GM10248 (cell line): ENCODE measurements at regions not wholly inside any gene's neighbourhood (a gene's known extent, or its start where the extent isn't known, plus 50 kb on each side); places are given as distances from the start of the nearest gene placed in this dataset.

Source experiments
- CTCF ChIA-PET: fragments of 300-600 bp; sonication (Branson Sonifier 250); formaldehyde crosslinking; extraction: SDS; loops from one replicate; lab custom pipeline; 2021; ENCODE audit warnings: antibody characterized with exemption; lab: Yijun Ruan, JAX
- POLR2A ChIA-PET: fragments of 350-650 bp; sonication (Branson Sonifier 250); formaldehyde crosslinking; extraction: SDS; loops from one replicate; lab custom pipeline; 2020; ENCODE audit warnings: antibody characterized with exemption; lab: Yijun Ruan, JAX
- DNase-seq: peaks from one replicate; pipeline ENCODE4 v3.0.0; 2012; ENCODE audit errors: extremely low spot score
- CTCF ChIP-seq: IDR thresholded peaks from 2 replicates; pipeline ENCODE4 v1.5.1; 2012; ENCODE audit warnings: mild to moderate bottlenecking, low read depth; ENCODE audit errors: extremely low read depth, missing control alignments, control extremely low read depth

DNA sequence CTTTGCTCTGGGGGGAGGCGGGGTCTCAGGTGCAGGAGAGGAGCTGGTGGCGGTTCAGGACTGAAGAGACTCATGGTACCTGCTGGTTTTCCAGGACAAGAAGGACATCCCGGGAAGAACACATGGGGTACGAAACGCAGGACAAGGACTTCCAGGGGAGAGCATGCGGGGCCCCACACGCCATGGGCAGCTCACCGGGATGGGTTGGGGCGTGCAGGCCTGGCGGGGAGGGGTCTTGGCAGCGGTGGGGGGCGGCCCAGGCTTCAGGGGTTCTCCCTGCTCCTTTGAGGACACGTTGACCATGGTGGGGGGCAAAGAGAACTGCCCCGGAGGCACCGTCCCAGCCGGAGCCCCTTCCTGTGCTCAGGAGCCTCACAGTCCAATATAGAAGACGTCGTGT is 673.2 kb downstream of the BRD1 start:
- TF ChIP-seq CTCF: no peak
- ChIA-PET CTCF (no interaction called here), POLR2A (no interaction called here)
- no peak for DNase-seq

DNA sequence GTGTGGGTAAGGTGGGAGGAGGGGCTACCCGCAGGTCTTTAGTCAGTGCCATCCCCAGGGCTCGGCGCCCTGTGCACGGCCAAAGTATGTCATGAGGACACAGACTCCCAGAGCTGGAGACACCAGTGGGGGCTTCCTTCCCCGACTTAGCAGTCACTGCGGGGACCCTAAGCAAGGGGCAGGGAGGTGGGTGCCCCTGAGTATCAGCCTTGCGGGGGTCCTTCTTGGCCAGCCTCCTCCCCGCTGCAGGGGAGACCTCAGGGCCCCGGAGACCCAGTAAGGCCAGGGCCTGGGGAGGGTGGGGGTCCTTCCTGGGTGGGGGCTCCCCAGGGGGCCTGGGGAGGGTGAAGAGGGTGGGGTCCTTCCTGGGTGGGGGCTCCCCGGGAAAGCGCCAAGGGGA is 673.8 kb downstream of the BRD1 start:
- DNase-seq: no peak
- no peak for TF ChIP-seq CTCF
- ChIA-PET CTCF (no interaction called here), POLR2A (no interaction called here)

- POLR2A ChIA-PET: no interaction called here
- CTCF ChIA-PET: no interaction called here
- DNase-seq: no peak
- no peak for TF ChIP-seq CTCF
Observed at GRCh38 chr22:49152939-49153770, 674.5 kb downstream of the BRD1 start.

DNA sequence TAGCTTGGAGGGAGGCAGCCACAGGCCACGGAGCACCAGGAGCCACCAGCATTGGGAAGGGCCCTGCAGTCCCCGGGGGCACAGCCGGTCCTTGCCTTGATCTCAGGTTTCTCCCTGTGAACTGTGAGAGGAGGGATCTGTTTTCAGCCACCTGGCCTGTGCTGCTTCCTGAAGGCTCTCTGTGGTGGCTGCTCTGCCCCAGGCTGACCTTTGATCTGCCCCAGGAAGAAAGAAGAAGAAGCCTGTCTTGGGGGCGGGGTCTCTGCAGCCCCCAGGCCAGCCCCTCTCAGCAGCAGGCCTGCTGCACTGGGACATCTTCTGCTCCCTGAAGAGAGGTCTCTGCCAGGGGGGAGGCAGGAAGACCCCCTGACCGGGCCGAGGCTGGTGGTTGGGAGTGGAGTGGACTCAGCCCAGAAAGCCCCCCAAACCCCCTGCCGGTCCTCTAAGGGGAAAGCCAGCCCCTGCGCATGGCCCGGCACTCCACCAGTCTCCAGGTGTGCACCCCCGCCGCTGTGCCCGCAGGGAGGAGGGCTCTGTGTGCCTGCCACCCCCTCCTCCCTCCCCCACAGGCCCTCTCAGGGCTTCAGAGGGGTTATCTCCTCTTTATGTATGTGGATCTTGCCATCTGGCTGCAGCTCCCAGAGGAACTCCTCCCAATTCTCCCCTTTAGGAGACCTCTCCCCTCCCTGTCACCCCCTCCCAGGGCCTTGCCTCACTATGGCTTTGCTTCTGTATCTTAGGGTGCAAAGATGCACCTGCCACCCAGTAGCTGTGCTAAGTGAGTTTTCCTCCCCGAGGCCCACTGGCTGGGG is 675.3 kb downstream of the BRD1 start:
- ChIA-PET POLR2A (no interaction called here), CTCF (no interaction called here)
- DNase-seq: no peak
- no peak for TF ChIP-seq CTCF

GRCh38 chr22:49151256-49152126 is 676.2 kb downstream of the BRD1 start:
- CTCF ChIA-PET: no interaction called here
- POLR2A ChIA-PET: no interaction called here

More at GRCh38 chr22:49151256-49152126, 676.2 kb downstream of the BRD1 start:
- DNase-seq: no peak
- no peak for TF ChIP-seq CTCF
